WTC11 (cell line): ENCODE measurements at regions not wholly inside any gene's neighbourhood (a gene's known extent, or its start where the extent isn't known, plus 50 kb on each side); places are given as distances from the start of the nearest gene placed in this dataset.

Source experiments
- ATAC-seq: fragments of 200-7000 bp; cut with Tn5 transposase; 2 replicates; pipeline ENCODE4 v1.10.0; 2021; ENCODE audit warnings: mild to moderate bottlenecking, moderate library complexity
- CTCF ChIA-PET: fragments of 300-600 bp; sonication (Branson Sonifier 250); formaldehyde crosslinking; loops from one replicate; lab custom pipeline; 2021; ENCODE audit warnings: antibody characterized with exemption; lab: Charles Lee
- POLR2A ChIA-PET: fragments of 350-600 bp; sonication (Branson Sonifier 250); formaldehyde crosslinking; loops from one replicate; lab custom pipeline; 2021; ENCODE audit warnings: antibody characterized with exemption; lab: Charles Lee
- DNase-seq: peaks from one replicate; pipeline ENCODE4 v3.0.0; 2021; ENCODE audit warnings: low spot score
- H3K27ac Mint-ChIP-seq: 2 replicates; pipeline ENCODE4 v1.8.0; 2021; ENCODE audit warnings: mixed read lengths
- H3K27me3 Mint-ChIP-seq: 2 replicates; pipeline ENCODE4 v1.8.0; 2021; ENCODE audit warnings: low read depth, mild to moderate bottlenecking, moderate library complexity, mixed read lengths
- H3K36me3 Mint-ChIP-seq: 2 replicates; pipeline ENCODE4 v1.8.0; 2021; ENCODE audit warnings: mixed read lengths
- H3K4me1 Mint-ChIP-seq: 2 replicates; pipeline ENCODE4 v1.8.0; 2022; ENCODE audit warnings: mixed read lengths
- H3K4me3 Mint-ChIP-seq: 2 replicates; pipeline ENCODE4 v1.8.0; 2021; ENCODE audit warnings: mild to moderate bottlenecking, moderate library complexity, mixed read lengths
- H3K9me3 Mint-ChIP-seq: 2 replicates; pipeline ENCODE4 v1.8.0; 2021; ENCODE audit warnings: mixed read lengths
- ATF6 ChIP-seq: sonication (generic); formaldehyde crosslinking; IDR thresholded peaks from 2 replicates; pipeline ENCODE4 v1.8.1; 2023; ENCODE audit warnings: mild to moderate bottlenecking, missing genetic modification reagents
- ERG ChIP-seq: fragments of 250-450 bp; sonication (Bioruptor Pico); IDR thresholded peaks from 2 replicates; pipeline ENCODE4 v1.8.0; 2021; ENCODE audit warnings: mild to moderate bottlenecking
- FOXK1 ChIP-seq: sonication (generic); formaldehyde crosslinking; IDR thresholded peaks from 2 replicates; pipeline ENCODE4 v1.8.0; 2022; ENCODE audit warnings: mild to moderate bottlenecking, moderate library complexity, missing genetic modification reagents
- FOXP1 ChIP-seq: sonication (generic); formaldehyde crosslinking; IDR thresholded peaks from 2 replicates; pipeline ENCODE4 v1.8.0; 2022; ENCODE audit warnings: missing genetic modification reagents, mild to moderate bottlenecking, moderate library complexity, borderline replicate concordance
- FOXP4 ChIP-seq: sonication (generic); formaldehyde crosslinking; IDR thresholded peaks from 2 replicates; pipeline ENCODE4 v1.8.0; 2022; ENCODE audit warnings: mild to moderate bottlenecking, missing genetic modification reagents
- GRHL2 ChIP-seq: fragments of 250-450 bp; sonication (Bioruptor Pico); IDR thresholded peaks from 2 replicates; pipeline ENCODE4 v1.8.0; 2022; ENCODE audit warnings: mild to moderate bottlenecking, moderate library complexity; ENCODE audit not compliant: insufficient replicate concordance, severe bottlenecking
- HMGXB4 ChIP-seq: sonication (generic); formaldehyde crosslinking; IDR thresholded peaks from 2 replicates; pipeline ENCODE4 v1.8.1; 2023; ENCODE audit warnings: mild to moderate bottlenecking, moderate library complexity, missing genetic modification reagents
- JUN ChIP-seq: sonication (generic); formaldehyde crosslinking; IDR thresholded peaks from 2 replicates; pipeline ENCODE4 v1.8.0; 2023; ENCODE audit warnings: mild to moderate bottlenecking, missing genetic modification reagents
- NR3C1 ChIP-seq: sonication (generic); formaldehyde crosslinking; conservative IDR thresholded peaks from 2 replicates; pipeline ENCODE4 v1.8.1; 2023; ENCODE audit warnings: low read depth, mild to moderate bottlenecking, missing genetic modification reagents
- PREB ChIP-seq: sonication (generic); formaldehyde crosslinking; IDR thresholded peaks from 2 replicates; pipeline ENCODE4 v1.8.1; 2022; ENCODE audit warnings: mild to moderate bottlenecking, missing genetic modification reagents, moderate library complexity, borderline replicate concordance
- SP1 ChIP-seq: sonication (generic); formaldehyde crosslinking; conservative IDR thresholded peaks from 2 replicates; pipeline ENCODE4 v1.8.1; 2022; ENCODE audit warnings: missing genetic modification reagents
- TP53 ChIP-seq: sonication (generic); formaldehyde crosslinking; IDR thresholded peaks from 2 replicates; pipeline ENCODE4 v1.8.1; 2023; ENCODE audit warnings: mild to moderate bottlenecking, missing genetic modification reagents
- ZNF423 ChIP-seq: fragments of 250-450 bp; sonication (Bioruptor Pico); IDR thresholded peaks from 2 replicates; pipeline ENCODE4 v2.1.2; 2022; ENCODE audit warnings: mild to moderate bottlenecking, moderate library complexity
- ZNF532 ChIP-seq: fragments of 250-450 bp; sonication (Bioruptor Pico); IDR thresholded peaks from 2 replicates; pipeline ENCODE4 v1.9.0; 2021; ENCODE audit warnings: mild to moderate bottlenecking, borderline replicate concordance

- H3K27ac Mint-ChIP-seq: no peak overlapping the region
- ATAC-seq (no peak), DNase-seq (no peak)
- H3K27me3 Mint-ChIP-seq: no peaks in the 10 kb centered on the region
- TF ChIP-seq ERG (no peak), ZNF423 (CRISPR knock-in tag) (no peak), FOXP4 (CRISPR knock-in tag) (no peak), FOXP1 (CRISPR knock-in tag) (no peak), FOXK1 (CRISPR knock-in tag) (no peak), PREB (CRISPR knock-in tag) (no peak), TP53 (CRISPR knock-in tag) (no peak)
- H3K4me3 Mint-ChIP-seq: no peak overlapping the region
- no peaks in the 10 kb centered on the region for H3K36me3 Mint-ChIP-seq
- peaks cover 18% of the 10 kb centered on the region for H3K4me1 Mint-ChIP-seq
- ChIA-PET POLR2A (no interaction called here), CTCF (no interaction called here)
- H3K9me3 Mint-ChIP-seq: peaks cover 4% of the 10 kb centered on the region; the same call in 1 of the 2 replicates
These were observed 1917.0 kb downstream of the MRPL39 start for GRCh38 chr21:23690316-23690715.

- Mint-ChIP-seq H3K36me3 (no peaks in the 10 kb centered on the region), H3K27me3 (no peaks in the 10 kb centered on the region), H3K4me3 (no peak overlapping the region), H3K4me1 (peaks cover 26% of the 10 kb centered on the region), H3K27ac (no peak overlapping the region), H3K9me3 (peaks cover 4% of the 10 kb centered on the region; the same call in 1 of the 2 replicates)
- POLR2A ChIA-PET: no interaction called here
- TF ChIP-seq GRHL2 (CRISPR knock-in tag): no peak
- no peak for TF ChIP-seq ZNF532 (CRISPR knock-in tag)
- TF ChIP-seq JUN (CRISPR knock-in tag): no peak
- no peak for TF ChIP-seq ATF6 (CRISPR knock-in tag)
- no peak for TF ChIP-seq HMGXB4 (CRISPR knock-in tag)
- no peak for TF ChIP-seq SP1
- TF ChIP-seq NR3C1 (CRISPR knock-in tag): no peak
- DNase-seq: no peak
- CTCF ChIA-PET: no interaction called here
- no peak for ATAC-seq
These were observed 1920.4 kb downstream of the MRPL39 start for GRCh38 chr21:23686737-23687523.
